Caco-2 (cell line): ENCODE measurements at regions not wholly inside any gene's neighbourhood (a gene's known extent, or its start where the extent isn't known, plus 50 kb on each side); places are given as distances from the start of the nearest gene placed in this dataset.

Experiments used
- BruUV-seq: library from RNA; stranded (reverse); fragments of 400-500 nt; replicated peaks from 2 replicates; lab custom pipeline; 2021; lab: Mats Ljungman, UMichigan
- CTCF ChIA-PET: fragments of 300-600 bp; sonication (Branson Sonifier 250); formaldehyde crosslinking; loops from one replicate; lab custom pipeline; 2022; ENCODE audit warnings: antibody characterized with exemption; lab: Charles Lee
- POLR2A ChIA-PET: fragments of 300-600 bp; sonication (Branson Sonifier 250); formaldehyde crosslinking; loops from one replicate; lab custom pipeline; 2022; ENCODE audit warnings: antibody characterized with exemption; lab: Charles Lee
- DNase-seq, 2 experiments: peaks; one replicate each; pipeline versions ENCODE4 v3.0.0 to v3.0.0-alpha.2; 2020 to 2022
- H3K27me3 ChIP-seq: replicated peaks from 2 replicates; pipeline ENCODE4 v1.6.0; 2011; ENCODE audit warnings: low read length; ENCODE audit not compliant: control insufficient read depth, insufficient read depth
- H3K36me3 ChIP-seq: 2 replicates; pipeline ENCODE4 v1.5.1; 2011; ENCODE audit warnings: low read length; ENCODE audit not compliant: control insufficient read depth, insufficient read depth
- H3K4me1 ChIP-seq: fragments of 250-450 bp; sonication (Bioruptor Pico); 2 replicates; pipeline ENCODE4 v1.5.1; 2020; ENCODE audit warnings: mild to moderate bottlenecking
- H3K4me3 ChIP-seq: 2 replicates; pipeline ENCODE4 v1.5.1; 2011; ENCODE audit warnings: low read depth, mild to moderate bottlenecking, control low read depth, low read length
- H3K9me3 ChIP-seq: fragments of 250-450 bp; sonication (Bioruptor Pico); 2 replicates; pipeline ENCODE4 v1.5.1; 2020; ENCODE audit warnings: mild to moderate bottlenecking, moderate library complexity
- H3K27ac Mint-ChIP-seq: one replicate; pipeline ENCODE4 v1.8.0; 2022; ENCODE audit warnings: mixed read lengths; ENCODE audit not compliant: unreplicated experiment
- H3K27me3 Mint-ChIP-seq: one replicate; pipeline ENCODE4 v1.8.0; 2022; ENCODE audit warnings: mixed read lengths; ENCODE audit not compliant: insufficient read depth, unreplicated experiment
- H3K36me3 Mint-ChIP-seq: one replicate; pipeline ENCODE4 v1.8.0; 2022; ENCODE audit warnings: mild to moderate bottlenecking, mixed read lengths; ENCODE audit not compliant: insufficient read depth, unreplicated experiment
- H3K4me1 Mint-ChIP-seq: one replicate; pipeline ENCODE4 v1.8.0; 2022; ENCODE audit warnings: low read depth, mixed read lengths; ENCODE audit not compliant: unreplicated experiment
- H3K4me3 Mint-ChIP-seq: one replicate; pipeline ENCODE4 v1.8.0; 2022; ENCODE audit warnings: mild to moderate bottlenecking, moderate library complexity, mixed read lengths; ENCODE audit not compliant: unreplicated experiment
- H3K9me3 Mint-ChIP-seq: one replicate; pipeline ENCODE4 v1.8.0; 2022; ENCODE audit warnings: mixed read lengths; ENCODE audit not compliant: unreplicated experiment
- CTCF ChIP-seq, 2 experiments: fragments of 200-600 bp in 1 of 2; IDR thresholded peaks; 1 replicate in 1 of 2; 2 replicates in 1 of 2; pipeline versions ENCODE4 v1.5.1 to v1.8.0; 2011 to 2022; ENCODE audit warnings: antibody characterized with exemption in 1 of 2, control low read depth in 1 of 2, inconsistent platforms in 1 of 2, low read depth in 1 of 2, low read length in 1 of 2, mild to moderate bottlenecking in 1 of 2, moderate library complexity in 1 of 2; ENCODE audit not compliant: insufficient read depth in 1 of 2, severe bottlenecking in 1 of 2, unreplicated experiment in 1 of 2
- intact Hi-C: fragments of 100-400 bp; cut with micrococcal nuclease; formaldehyde crosslinking; loops from one replicate; pipeline ENCODE4 v1.10.0; 2022; ENCODE audit not compliant: unreplicated experiment

DNA sequence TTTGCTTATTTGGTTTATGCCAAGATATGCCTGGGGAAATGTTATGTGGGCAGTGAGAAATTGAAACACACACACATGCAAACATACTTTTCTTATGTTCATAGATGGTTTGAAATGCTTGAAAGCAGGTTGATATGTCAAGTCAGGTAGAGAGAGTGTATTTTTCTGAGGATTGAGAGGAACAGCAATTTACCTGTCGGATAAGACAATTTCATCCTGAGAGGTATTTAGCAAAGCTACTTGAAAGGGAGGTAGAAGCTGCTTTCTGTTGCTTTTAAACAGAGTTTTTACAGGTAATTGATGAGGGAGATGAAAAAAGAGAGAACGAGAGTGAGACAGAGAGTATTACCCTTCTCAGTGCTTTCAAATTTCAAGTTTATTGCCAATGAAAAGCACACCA, 854.3 kb downstream of the CDH8 start:
- ChIA-PET POLR2A (no interaction called here), CTCF (no interaction called here)
- no peaks in the 10 kb centered on the region for H3K9me3 ChIP-seq
- no peaks in the 10 kb centered on the region for H3K36me3 ChIP-seq
- Mint-ChIP-seq H3K36me3 (no peaks in the 10 kb centered on the region), H3K9me3 (no peaks in the 10 kb centered on the region), H3K27ac (no peak overlapping the region), H3K4me3 (no peak overlapping the region), H3K27me3 (peaks cover 3% of the 10 kb centered on the region), H3K4me1 (no peaks in the 10 kb centered on the region)
- TF ChIP-seq CTCF (IDR thresholded peaks at IDR 0.05; ENCODE audit: insufficient read depth in 1 of 2, low read depth in 1 of 2, low read length in 1 of 2, severe bottlenecking in 1 of 2, unreplicated experiment in 1 of 2) = no peak
- no peaks in the 10 kb centered on the region for H3K4me1 ChIP-seq
- no peak for DNase-seq
- H3K27me3 ChIP-seq = no peaks in the 10 kb centered on the region
- no TSS peak for BruUV-seq
- no peak overlapping the region for H3K4me3 ChIP-seq
- intact Hi-C loops = no loop called here

- Mint-ChIP-seq H3K4me3 (no peak overlapping the region), H3K4me1 (no peaks in the 10 kb centered on the region), H3K36me3 (no peaks in the 10 kb centered on the region), H3K27ac (no peak overlapping the region), H3K9me3 (no peaks in the 10 kb centered on the region), H3K27me3 (peaks cover 3% of the 10 kb centered on the region)
- no peak for TF ChIP-seq CTCF (IDR thresholded peaks at IDR 0.05; ENCODE audit: insufficient read depth in 1 of 2, low read depth in 1 of 2, low read length in 1 of 2, severe bottlenecking in 1 of 2, unreplicated experiment in 1 of 2)
- DNase-seq = no peak
- CTCF ChIA-PET = no interaction called here
- POLR2A ChIA-PET = no interaction called here
- BruUV-seq = no TSS peak
- H3K9me3 ChIP-seq = no peaks in the 10 kb centered on the region
- H3K4me1 ChIP-seq = no peaks in the 10 kb centered on the region
- no peaks in the 10 kb centered on the region for H3K36me3 ChIP-seq
- H3K27me3 ChIP-seq = no peaks in the 10 kb centered on the region
- intact Hi-C loops = no loop called here
- no peak overlapping the region for H3K4me3 ChIP-seq
Observed at GRCh38 chr16:61179561-61179960, 856.7 kb downstream of the CDH8 start.

GRCh38 chr16:61165797-61166196, 870.4 kb downstream of the CDH8 start:
- no peaks in the 10 kb centered on the region for H3K4me1 ChIP-seq
- Mint-ChIP-seq H3K4me1 (no peaks in the 10 kb centered on the region), H3K36me3 (no peaks in the 10 kb centered on the region), H3K4me3 (no peak overlapping the region), H3K27me3 (peaks cover 3% of the 10 kb centered on the region), H3K27ac (no peak overlapping the region), H3K9me3 (no peaks in the 10 kb centered on the region)
- no peaks in the 10 kb centered on the region for H3K27me3 ChIP-seq
- H3K4me3 ChIP-seq = no peak overlapping the region
- no peak for TF ChIP-seq CTCF (IDR thresholded peaks at IDR 0.05; ENCODE audit: insufficient read depth in 1 of 2, low read depth in 1 of 2, low read length in 1 of 2, severe bottlenecking in 1 of 2, unreplicated experiment in 1 of 2)
- POLR2A ChIA-PET = no interaction called here
- no peaks in the 10 kb centered on the region for H3K36me3 ChIP-seq
- DNase-seq = no peak
- no TSS peak for BruUV-seq
- CTCF ChIA-PET = no interaction called here
- intact Hi-C loops = no loop called here
- no peaks in the 10 kb centered on the region; the same call in 1 of the 2 replicates for H3K9me3 ChIP-seq
